ENCODE measurements at regions not wholly inside any gene's neighbourhood (a gene's known extent, or its start where the extent isn't known, plus 50 kb on each side); places are given as distances from the start of the nearest gene placed in this dataset.
A peak's percentile ranks its signal among the peaks of the same experiment; 100 is the strongest.

DNA sequence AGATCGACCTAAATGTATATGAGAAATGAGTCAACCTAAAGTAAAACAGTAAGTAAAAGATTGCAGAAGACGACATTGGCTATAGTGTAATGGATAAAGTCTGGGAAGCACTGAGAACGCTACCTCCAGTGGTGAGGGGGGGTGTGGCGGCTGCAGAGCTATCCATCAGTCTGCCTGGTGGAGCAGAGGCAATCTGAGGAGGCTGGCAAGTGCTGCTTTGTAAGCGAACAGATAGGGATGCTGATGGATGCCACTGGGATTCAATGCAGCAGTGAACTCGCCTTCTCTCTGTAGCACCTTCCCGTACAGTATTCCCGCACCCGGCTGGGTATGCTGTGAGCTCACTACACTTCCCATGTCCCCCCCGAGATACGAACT, 261.5 kb downstream of the NSG2 start:
- TF ChIP-seq, protein P1, sequence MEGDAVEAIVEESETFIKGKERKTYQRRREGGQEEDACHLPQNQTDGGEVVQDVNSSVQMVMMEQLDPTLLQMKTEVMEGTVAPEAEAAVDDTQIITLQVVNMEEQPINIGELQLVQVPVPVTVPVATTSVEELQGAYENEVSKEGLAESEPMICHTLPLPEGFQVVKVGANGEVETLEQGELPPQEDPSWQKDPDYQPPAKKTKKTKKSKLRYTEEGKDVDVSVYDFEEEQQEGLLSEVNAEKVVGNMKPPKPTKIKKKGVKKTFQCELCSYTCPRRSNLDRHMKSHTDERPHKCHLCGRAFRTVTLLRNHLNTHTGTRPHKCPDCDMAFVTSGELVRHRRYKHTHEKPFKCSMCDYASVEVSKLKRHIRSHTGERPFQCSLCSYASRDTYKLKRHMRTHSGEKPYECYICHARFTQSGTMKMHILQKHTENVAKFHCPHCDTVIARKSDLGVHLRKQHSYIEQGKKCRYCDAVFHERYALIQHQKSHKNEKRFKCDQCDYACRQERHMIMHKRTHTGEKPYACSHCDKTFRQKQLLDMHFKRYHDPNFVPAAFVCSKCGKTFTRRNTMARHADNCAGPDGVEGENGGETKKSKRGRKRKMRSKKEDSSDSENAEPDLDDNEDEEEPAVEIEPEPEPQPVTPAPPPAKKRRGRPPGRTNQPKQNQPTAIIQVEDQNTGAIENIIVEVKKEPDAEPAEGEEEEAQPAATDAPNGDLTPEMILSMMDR (IDR thresholded peaks at IDR 0.05): no peak
- H3K9me3 ChIP-seq: no peaks in the 10 kb centered on the region
- H3K27me3 ChIP-seq: peaks cover 14% of the 10 kb centered on the region

DNA sequence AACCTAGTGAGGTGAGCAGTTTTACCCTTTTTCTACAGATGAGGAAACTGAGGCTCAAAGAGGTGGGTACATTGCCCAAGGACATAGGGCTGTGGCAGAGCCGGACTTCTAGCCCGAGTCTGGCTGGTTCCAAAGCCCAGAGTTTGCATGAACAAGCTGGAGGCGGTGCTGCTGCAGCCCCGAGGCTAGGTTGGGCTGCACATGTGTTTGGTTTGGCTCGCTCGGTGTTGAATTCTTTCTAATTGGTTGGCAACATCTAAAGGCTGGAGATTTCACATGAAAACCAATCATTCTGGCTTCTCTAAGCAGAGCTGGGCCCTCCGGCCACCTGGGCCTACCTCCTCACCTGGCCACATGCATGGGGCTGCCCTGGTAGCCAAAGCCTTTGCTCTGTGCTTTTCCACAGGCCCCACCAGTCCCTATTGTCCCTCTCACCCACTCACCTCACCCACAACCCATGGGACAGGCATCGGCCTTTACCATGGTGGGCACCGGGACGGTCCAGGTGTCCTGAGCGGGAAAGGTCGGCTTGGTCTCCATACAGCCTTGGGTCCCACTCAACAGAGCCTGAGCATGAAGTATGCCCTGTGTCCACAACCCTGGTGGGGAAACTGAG, 262.3 kb downstream of the NSG2 start:
- ATAC-seq (no peak), DNase-seq (peak; percentile 38)
- Histone ChIP-seq H3K36me3 (no peaks in the 10 kb centered on the region), H3K27ac (no peak overlapping the region), H3K4me1 (no peaks in the 10 kb centered on the region), H3K27me3 (peaks cover 18% of the 10 kb centered on the region), H3K4me3 (no peak overlapping the region), H3K9me3 (no peaks in the 10 kb centered on the region)
- intact Hi-C loops (cut with DNase I): no loop called here
- TF ChIP-seq, protein P1 (IDR thresholded peaks at IDR 0.05): no peak

More for the DNA sequence above, 261.5 kb downstream of the NSG2 start:
- H3K4me1 ChIP-seq: no peaks in the 10 kb centered on the region
- ATAC-seq: no peak
- no peak overlapping the region for H3K27ac ChIP-seq
- peak; percentile 18 for DNase-seq
- H3K36me3 ChIP-seq: no peaks in the 10 kb centered on the region
- intact Hi-C loops (cut with DNase I): no loop called here
- no peak overlapping the region for H3K4me3 ChIP-seq

DNA sequence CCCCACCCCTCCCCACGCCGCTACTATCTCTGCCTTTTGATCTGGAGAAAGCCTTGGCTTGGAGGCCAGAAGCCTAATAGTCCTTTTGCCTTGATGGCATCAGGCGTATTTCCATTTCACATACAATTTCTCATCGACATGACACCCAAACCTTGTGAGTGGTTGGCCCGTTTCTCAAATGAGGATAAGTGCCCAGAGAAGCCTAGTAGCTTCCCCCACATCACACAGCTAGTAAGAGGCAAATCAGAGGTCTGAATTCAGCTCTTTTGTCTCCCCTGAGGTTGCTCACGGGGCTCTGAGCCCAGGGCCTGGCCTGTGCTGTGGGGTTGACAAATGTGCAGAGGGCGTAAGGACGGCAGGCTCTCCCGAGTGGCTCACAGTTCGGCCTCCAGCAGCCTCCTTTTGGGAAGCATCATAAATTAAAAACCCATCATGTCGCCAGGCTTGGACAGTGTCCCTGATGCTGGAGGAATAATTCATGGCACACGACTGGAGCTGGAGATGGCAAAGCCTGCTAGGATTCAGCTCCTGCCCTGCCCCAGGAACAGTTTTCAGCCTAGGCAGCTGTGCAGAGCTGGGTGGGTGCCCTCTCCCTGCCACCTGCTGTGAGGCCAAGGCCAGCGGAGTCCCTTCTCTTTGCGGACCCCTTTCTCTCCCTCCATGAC, 263.8 kb downstream of the NSG2 start:
- no peaks in the 10 kb centered on the region for H3K9me3 ChIP-seq
- TF ChIP-seq, protein P1 (IDR thresholded peaks at IDR 0.05): no peak
- intact Hi-C loops (cut with DNase I): no loop called here
- no peaks in the 10 kb centered on the region for H3K36me3 ChIP-seq
- H3K27me3 ChIP-seq: peaks cover 21% of the 10 kb centered on the region
- ATAC-seq: no peak
- H3K27ac ChIP-seq: no peak overlapping the region
- H3K4me3 ChIP-seq: no peak overlapping the region
- peak; percentile 38 for DNase-seq
- H3K4me1 ChIP-seq: no peaks in the 10 kb centered on the region

DNA sequence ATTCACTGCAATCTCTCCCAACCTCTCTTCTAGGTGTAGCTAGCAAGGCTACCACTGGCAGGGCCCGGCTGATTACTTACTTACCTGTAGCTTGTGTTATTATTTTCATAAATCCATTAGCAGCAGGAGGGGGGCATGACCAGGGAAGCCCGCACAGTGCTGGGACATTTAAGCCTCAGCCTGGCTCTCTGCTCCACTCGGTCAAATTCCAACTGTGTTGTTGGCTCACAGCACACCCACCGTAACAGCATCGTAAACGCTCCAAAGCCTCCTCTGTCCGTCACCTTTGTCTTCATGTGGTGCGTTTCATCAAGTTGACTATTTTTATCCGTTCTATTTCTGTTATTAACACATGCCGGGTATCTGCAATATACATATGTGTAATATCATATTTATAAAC, 264.7 kb downstream of the NSG2 start:
- Histone ChIP-seq H3K27ac (no peak overlapping the region), H3K4me1 (no peaks in the 10 kb centered on the region), H3K9me3 (no peaks in the 10 kb centered on the region), H3K36me3 (no peaks in the 10 kb centered on the region), H3K27me3 (peaks cover 21% of the 10 kb centered on the region), H3K4me3 (no peak overlapping the region)
- DNase-seq: peak; percentile 23
- intact Hi-C loops (cut with DNase I): loop anchor here (10.0 kb wide), 1 partner anchor 265 kb away; the partner anchor contains the start of gene NSG2
- no peak for ATAC-seq
- TF ChIP-seq, protein P1 (IDR thresholded peaks at IDR 0.05): no peak

DNA sequence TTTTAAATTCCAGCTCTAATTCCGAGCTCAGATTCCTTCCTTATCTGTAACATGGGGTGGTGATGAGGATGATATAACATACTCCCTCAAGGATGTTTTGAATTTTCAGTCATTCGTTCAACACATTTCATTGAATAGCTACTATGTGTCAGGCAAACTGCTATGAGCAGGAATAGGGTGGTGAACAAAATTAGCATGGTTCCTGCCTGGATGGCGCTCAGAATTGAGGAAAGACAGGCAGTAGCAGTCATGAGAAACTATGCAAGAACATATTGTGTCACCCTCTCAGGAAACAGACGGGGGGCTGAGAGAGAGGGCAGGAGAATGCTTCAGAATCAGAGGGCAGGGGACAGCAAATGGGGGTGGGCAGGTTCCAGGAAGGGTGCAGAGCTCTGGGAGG, 265.2 kb downstream of the NSG2 start:
- ATAC-seq: no peak
- DNase-seq: no peak
- H3K27me3 ChIP-seq: peaks cover 21% of the 10 kb centered on the region

More for the DNA sequence above, 265.2 kb downstream of the NSG2 start:
- intact Hi-C loops (cut with DNase I): loop anchor here (10.0 kb wide), 1 partner anchor 266 kb away; the partner anchor contains the start of gene NSG2
- no peak overlapping the region for H3K4me3 ChIP-seq
- H3K36me3 ChIP-seq: no peaks in the 10 kb centered on the region
- no peaks in the 10 kb centered on the region for H3K9me3 ChIP-seq
- no peaks in the 10 kb centered on the region for H3K4me1 ChIP-seq
- H3K27ac ChIP-seq: no peak overlapping the region
- TF ChIP-seq, protein P1 (IDR thresholded peaks at IDR 0.05): no peak

Data from upper lobe of right lung (tissue), 1 donor.